HG03442 (cell line): ENCODE measurements at regions not wholly inside any gene's neighbourhood (a gene's known extent, or its start where the extent isn't known, plus 50 kb on each side); places are given as distances from the start of the nearest gene placed in this dataset.

ENCODE experiments used
- ATAC-seq: cut with Tn5 transposase; IDR thresholded peaks from one replicate; pipeline ENCODE4 v1.9.1; 2021; ENCODE audit warnings: mild to moderate bottlenecking, moderate library complexity; ENCODE audit not compliant: unreplicated experiment

GRCh38 chr6:8277769-8278168 lies 157.6 kb downstream of the SLC35B3 start:
- ATAC-seq, result no peak

DNA sequence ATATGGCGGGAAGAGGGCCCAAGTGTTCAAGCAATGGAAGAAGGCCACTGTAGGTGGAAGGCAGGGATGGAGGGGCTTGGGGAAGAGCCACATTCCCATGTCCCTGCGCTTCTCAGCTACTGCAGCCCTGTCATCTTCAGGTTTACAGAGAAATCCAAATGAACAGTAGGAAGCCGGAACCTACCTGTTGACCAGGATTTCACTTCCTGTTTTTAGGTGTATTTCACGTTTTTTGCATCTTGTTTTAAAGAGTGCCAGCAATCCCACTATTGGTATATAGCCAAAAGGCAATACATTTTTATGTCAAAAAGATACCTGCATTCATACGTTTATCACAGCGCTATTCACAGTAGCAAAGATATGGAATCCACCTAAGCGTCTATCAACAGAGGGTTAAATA lies 159.2 kb downstream of the SLC35B3 start:
- ATAC-seq, result no peak

GRCh38 chr6:8275667-8276066 lies 159.7 kb downstream of the SLC35B3 start:
- no peak for ATAC-seq

- ATAC-seq, result no peak
Observed at GRCh38 chr6:8274226-8274625, 161.1 kb downstream of the SLC35B3 start.

DNA sequence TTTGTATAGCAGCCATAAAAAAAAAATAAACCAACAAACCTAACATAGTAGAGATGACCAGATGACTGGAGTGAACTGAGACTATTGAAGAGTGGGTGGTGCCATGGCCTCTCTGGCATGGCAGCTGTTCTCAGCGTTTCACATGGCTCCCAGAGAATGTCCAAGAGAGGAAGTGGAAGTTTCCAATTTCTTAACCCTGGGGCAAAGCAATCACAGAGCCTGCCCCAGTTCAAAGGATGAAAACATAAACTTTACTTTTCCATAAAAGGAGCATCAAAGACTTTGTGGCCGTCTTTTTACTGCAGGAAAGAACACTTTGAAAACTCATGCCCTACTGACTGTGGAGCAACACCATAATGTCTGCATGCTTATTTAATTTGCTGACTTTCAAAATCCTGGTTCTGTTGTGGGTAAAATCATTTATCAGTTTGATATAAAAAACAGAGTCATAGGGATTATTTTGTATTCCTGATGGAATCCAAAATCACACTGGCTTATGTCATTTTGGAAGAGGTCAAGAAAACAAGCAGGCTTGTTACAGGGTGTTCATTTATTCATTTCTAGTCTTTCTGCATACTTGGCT lies 165.4 kb downstream of the SLC35B3 start:
- no peak for ATAC-seq

- no peak for ATAC-seq
Observed at GRCh38 chr6:8269094-8269493, 166.3 kb downstream of the SLC35B3 start.

DNA sequence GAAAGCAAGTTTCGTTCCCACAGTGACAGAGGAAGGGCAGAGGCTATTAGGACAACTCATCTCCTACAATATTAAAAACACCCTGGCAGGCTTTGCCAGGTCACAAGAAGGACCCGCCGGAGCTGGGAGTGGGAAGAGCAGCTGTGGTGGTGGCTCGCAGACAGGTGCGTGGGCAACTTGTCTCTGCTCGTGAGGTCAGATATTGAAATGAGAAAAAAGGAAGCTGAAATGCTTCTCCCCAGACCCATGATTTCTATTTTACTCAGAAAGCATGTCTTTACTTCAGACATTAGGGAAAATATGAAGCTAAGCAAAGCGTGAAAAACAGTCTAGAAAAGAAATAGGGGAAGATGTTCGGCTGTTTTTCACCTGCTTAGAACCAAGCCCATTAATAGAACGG lies 166.3 kb upstream of the EEF1E1 start:
- no peak for ATAC-seq

DNA sequence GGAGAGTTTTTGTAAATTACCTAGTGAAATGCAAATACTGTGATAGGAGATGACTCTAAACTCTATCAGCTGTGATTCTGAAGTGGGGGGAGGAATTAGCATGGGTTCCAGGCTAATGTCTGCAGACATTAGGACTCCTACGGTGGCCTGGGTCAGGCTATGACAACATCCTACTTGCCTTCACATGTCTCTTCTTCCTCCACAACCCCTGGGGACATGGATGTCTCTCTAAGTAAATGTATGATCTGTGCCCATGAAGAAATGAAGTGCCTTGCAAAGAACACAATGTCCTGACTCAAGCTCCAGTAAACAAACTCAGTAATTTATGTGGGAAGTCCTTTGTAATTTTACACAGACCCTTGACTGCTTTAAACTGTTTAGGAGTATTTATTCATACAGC lies 165.8 kb upstream of the EEF1E1 start:
- ATAC-seq, result no peak

- ATAC-seq, result no peak
Observed at GRCh38 chr6:8260610-8261009, 158.3 kb upstream of the EEF1E1 start.

GRCh38 chr6:8246403-8246802 lies 144.1 kb upstream of the EEF1E1 start:
- ATAC-seq, result no peak

- ATAC-seq, result no peak
Observed at GRCh38 chr6:8245726-8246125, 143.4 kb upstream of the EEF1E1 start.

GRCh38 chr6:8243475-8243874 lies 141.1 kb upstream of the EEF1E1 start:
- ATAC-seq, result no peak

DNA sequence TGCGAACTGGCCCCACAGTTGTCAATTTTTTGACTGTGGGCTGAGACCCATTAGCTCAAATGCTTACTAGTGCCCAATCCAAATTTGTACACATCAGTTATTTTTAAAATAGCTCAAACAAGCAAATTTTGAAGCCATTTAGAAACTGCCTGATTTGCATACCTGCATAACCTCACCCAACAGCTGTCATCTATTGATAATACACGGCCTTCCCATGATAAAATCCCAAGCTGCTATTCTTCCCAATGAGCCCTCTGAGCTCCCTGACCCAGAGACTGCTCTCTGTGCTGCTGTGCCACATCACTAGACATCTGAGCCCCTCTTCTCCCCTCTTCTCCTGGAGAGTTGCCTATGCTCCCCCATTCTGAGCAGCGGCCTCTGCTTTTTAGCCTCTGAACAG lies 140.5 kb upstream of the EEF1E1 start:
- no peak for ATAC-seq

DNA sequence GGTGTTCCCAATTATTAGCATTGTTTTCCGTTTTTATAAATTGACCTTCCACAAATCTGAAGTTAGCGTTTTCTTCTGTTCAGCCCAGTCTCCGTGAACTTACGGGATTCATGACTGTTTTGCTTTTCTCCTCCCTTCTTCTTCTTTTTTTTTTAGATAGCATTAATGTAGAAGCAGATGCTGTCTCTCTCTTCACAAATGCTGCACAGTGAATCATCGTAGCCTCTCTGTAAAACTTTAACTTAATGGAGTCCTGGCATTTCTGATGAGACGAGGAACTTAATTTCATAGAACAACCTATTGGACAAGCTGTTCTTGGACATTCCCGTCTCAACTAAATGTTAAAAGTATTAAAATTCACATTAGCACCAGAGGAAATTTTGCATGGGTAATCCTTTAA lies 138.0 kb upstream of the EEF1E1 start:
- no peak for ATAC-seq

DNA sequence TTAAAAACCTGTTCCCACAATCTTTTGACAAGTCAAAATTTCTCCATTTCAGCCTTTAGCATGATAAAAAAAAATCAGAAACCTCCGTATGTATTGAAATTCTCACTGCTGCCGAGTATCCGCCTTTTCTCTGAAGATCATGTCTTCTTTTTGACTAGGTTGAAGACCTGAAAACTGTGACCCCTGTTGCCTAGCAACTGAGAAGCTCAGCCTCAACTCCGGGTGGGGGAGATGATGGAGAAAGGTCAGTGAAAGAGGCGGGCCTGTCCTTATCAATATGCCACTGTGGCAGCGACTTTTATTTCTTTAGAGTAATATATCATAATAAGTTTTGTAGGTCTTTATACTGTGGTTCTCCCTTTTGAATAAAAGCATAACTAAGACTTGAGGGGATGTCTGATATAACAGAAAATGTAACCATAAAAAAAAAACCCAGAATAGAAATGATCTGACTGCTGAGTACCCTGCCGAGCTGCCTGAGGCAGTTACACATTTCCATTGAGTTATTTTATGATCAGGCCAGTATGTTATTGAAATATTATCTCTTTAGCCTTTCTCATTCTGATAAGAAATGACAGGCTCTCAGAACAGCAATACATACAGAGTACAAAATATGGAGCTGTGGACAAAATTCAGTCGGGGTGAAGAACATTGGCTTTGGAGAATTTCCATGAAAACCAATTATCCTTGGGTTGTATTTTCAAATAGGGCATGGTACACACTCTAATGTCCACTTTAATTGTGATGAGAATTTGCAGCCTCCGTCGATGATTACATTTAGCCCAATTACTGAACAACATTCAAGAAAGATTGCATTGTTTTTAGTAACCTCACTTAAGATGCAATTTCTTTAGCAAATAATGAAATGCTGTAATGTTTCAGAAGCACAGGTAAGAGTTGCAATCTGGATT lies 136.7 kb upstream of the EEF1E1 start:
- ATAC-seq, result no peak

- no peak for ATAC-seq
Observed at GRCh38 chr6:8237668-8238067, 135.3 kb upstream of the EEF1E1 start.

DNA sequence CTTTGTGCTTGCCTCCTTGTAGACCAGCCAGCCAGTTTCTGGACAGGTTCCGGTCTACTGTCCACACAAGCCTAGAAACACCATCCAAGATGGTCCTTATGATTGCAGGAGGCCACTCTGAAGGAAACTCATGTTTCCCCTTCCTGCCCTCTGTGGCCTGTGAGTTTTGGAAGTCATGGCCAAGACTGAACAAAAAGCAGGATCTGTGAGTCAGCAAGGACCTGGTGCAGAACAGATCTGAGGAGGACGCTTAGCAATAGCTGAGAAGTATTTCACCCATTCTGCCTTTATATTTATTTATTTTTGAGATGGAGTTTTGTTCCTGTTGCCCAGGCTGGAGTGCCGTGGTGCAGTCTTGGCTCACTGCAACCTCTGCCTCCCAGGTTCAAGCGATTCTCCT lies 134.6 kb upstream of the EEF1E1 start:
- ATAC-seq, result no peak

- ATAC-seq, result no peak
Observed at GRCh38 chr6:8234321-8234720, 132.0 kb upstream of the EEF1E1 start.

- no peak for ATAC-seq
Observed at GRCh38 chr6:8231956-8232355, 129.6 kb upstream of the EEF1E1 start.

DNA sequence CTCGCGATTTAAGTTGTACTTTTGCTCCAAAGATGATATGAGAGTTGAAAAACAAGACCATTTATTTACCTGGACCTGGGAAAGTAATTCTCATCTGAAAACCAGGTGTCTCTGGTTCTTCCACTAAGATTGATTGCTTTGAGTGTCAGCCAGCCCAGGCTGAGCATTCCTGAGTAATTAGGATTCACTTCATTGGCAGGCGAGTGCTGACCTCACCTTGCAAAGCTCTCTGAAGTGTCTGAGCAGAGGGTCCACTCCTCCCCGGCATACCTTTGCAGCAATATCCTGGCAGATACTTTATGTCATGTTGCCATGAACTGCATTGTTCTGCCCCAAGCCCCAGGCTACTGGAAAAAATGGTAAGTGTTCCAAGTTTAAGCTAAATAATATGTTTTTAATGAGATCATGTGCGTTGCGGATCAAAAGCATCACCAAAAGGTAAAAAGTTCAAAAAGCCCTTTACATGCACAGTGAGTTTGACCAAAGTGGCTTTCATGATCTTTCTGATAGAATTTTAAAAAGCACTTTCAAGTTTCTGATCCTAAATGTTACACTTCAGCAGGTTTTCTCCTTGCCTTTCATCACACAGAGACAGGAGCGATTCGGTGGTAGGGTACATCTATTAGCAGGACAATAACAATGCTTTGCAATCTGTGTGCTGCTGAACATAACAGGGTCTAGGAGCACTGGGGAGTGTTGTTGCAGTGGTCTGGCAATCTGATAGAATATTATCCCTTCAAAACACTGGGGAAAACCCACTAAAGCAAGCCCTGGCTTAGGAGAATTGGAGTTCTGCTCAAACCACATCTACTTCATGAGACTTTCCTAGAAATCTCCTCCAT lies 127.8 kb upstream of the EEF1E1 start:
- no peak for ATAC-seq

GRCh38 chr6:8225113-8225512 lies 122.8 kb upstream of the EEF1E1 start:
- no peak for ATAC-seq

- ATAC-seq, result no peak
Observed at GRCh38 chr6:8223678-8224077, 121.3 kb upstream of the EEF1E1 start.
